Spleen (tissue), 11 donors: ENCODE measurements at regions not wholly inside any gene's neighbourhood (a gene's known extent, or its start where the extent isn't known, plus 50 kb on each side); places are given as distances from the start of the nearest gene placed in this dataset.
A peak's percentile ranks its signal among the peaks of the same experiment; 100 is the strongest.
"Not testable (repeated sequence)": the region's sequence is repeated elsewhere in the genome, so short reads cannot be mapped to it uniquely, and the experiment has no call there.

Experiments
- DNase-seq: peaks from one replicate; pipeline ENCODE4 v3.0.0-alpha.2; 2020
- H3K27ac ChIP-seq, 8 donors: fragments of 200-600 bp; sonication (generic) in 7 of 8; 1 replicate in 4 of 8; 2 replicates in 4 of 8; pipeline versions ENCODE4 v1.5.0 to v1.8.0; 2016 to 2021; ENCODE audit warnings: inconsistent platforms in 4 of 8, mild to moderate bottlenecking in 4 of 8, moderate library complexity in 1 of 8
- H3K27me3 ChIP-seq, 7 donors: fragments of 200-600 bp; sonication (generic) in 6 of 7; replicated peaks in 1 of 7; 1 replicate in 4 of 7; 2 replicates in 3 of 7; pipeline versions ENCODE4 v1.5.0 to v1.8.0; 2016 to 2021; ENCODE audit warnings: inconsistent platforms in 3 of 7, mild to moderate bottlenecking in 1 of 7
- H3K36me3 ChIP-seq, 6 donors: fragments of 200-600 bp; sonication (generic) in 5 of 6; 1 replicate in 4 of 6; 2 replicates in 2 of 6; pipeline versions ENCODE4 v1.5.0 to v1.8.0; 2016 to 2021; ENCODE audit warnings: inconsistent platforms in 2 of 6
- H3K4me1 ChIP-seq, 6 donors: fragments of 200-600 bp; sonication (generic) in 5 of 6; 1 replicate in 3 of 6; 2 replicates in 3 of 6; pipeline versions ENCODE4 v1.5.0 to v1.8.0; 2016 to 2021; ENCODE audit warnings: inconsistent platforms in 3 of 6
- H3K4me3 ChIP-seq, 8 donors: fragments of 200-600 bp; sonication (generic) in 7 of 8; 1 replicate in 4 of 8; 2 replicates in 4 of 8; pipeline versions ENCODE4 v1.5.0 to v1.8.0; 2016 to 2021; ENCODE audit warnings: inconsistent platforms in 4 of 8, mild to moderate bottlenecking in 4 of 8, moderate library complexity in 2 of 8
- H3K9me3 ChIP-seq, 8 donors: fragments of 200-600 bp; sonication (generic) in 7 of 8; 1 replicate in 4 of 8; 2 replicates in 4 of 8; pipeline versions ENCODE4 v1.5.0 to v1.8.0; 2016 to 2021; ENCODE audit warnings: inconsistent platforms in 4 of 8
- CTCF ChIP-seq, 11 experiments: fragments of 200-600 bp in 7 of 11; fragments of 450-650 bp in 4 of 11; sonication (generic) in 4 of 11; IDR thresholded peaks in 8 of 11; conservative IDR thresholded peaks in 3 of 11; 1 replicate in 7 of 11; 2 replicates in 4 of 11; pipeline versions ENCODE4 v1.4.0 to v1.8.0; 2016 to 2021; ENCODE audit warnings: antibody characterized with exemption in 11 of 11, inconsistent platforms in 4 of 11, mild to moderate bottlenecking in 1 of 11
- POLR2A ChIP-seq, 3 donors: fragments of 450-650 bp; IDR thresholded peaks; one replicate each; pipeline ENCODE4 v1.5.1; 2017; ENCODE audit warnings: antibody characterized with exemption in 3 of 3, mild to moderate bottlenecking in 1 of 3
- POLR2AphosphoS5 ChIP-seq, 3 donors: sonication (generic); formaldehyde crosslinking; IDR thresholded peaks; one replicate each; pipeline ENCODE4 v1.5.1; 2017; ENCODE audit warnings: antibody characterized with exemption in 3 of 3
- WGBS, 5 donors: extraction: QIAGEN DNeasy Blood & Tissue Kit in 3 of 5; methylation state at CpG; one replicate each; pipeline versions ENCODE4 v1.1.5 to v1.1.7; 2013 to 2018; 5-methylcytosine and 5-hydroxymethylcytosine counted together
- intact Hi-C: fragments of 100-400 bp; cut with DNase I; formaldehyde crosslinking; loops from one replicate; pipeline ENCODE4 v1.15.0; 2023; ENCODE audit warnings: low total_unique reads
- donor health status: healthy with polysubstance abuse.
- donor health status: DM: no; HTN: no; CAD: no; lungs with moderate emphysema.
- donor health status: DM: no; HTN: no; CAD: no.
- donor health status: Bipolar disorder and iron deficiency.
- donor health status: healthy.
- donor health status: DM: no; HTN: no; CAD: no.
- donor health status: DM: yes; HTN: yes; CAD: no.

DNA sequence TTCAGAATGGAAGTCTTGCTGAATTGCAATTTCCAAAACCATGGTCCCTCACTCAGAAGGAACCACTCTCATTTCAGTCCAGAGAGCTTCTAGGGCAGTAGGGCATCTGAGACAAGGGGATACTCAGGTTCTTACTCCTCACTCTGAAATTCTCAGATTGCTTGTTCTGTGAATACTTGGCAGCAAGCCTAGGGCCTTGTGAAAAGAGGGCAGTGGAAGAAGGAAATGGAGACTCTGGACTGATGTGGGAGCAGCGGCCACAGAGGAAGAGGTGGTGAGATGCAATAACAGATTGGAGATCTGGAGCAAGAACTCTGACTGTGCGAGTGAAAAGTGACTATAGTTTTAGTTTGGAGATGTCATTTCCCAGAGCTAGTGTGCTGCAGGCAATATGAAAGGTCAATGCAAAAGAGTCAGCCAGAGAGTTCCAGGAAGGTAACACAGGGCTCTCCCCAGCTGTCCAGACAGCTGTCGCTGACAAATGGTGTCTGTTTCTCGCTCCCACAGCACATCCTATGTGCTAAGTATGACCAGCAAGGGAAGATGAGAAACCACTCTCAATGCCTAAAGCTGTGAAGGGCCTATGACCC, 291.6 kb upstream of the KIAA1217 start:
- intact Hi-C loops, result no loop called here
- no peaks in the 10 kb centered on the region for H3K36me3 ChIP-seq
- H3K4me1 ChIP-seq, result peaks cover 0 to 5% (median 0%) of the 10 kb centered on the region in 6 donors
- 31 to 42% (median 41%) methylated on average over 4 of the region's 4 CpGs for WGBS, 5 donors
- no peak for DNase-seq
- H3K9me3 ChIP-seq, result peaks cover 0 to 14% (median 0%) of the 10 kb centered on the region in 8 donors
- H3K4me3 ChIP-seq, result no peak overlapping the region
- no peak for TF ChIP-seq CTCF (IDR thresholded peaks at IDR 0.05 in 8 of 11, conservative IDR thresholded peaks at IDR 0.05 in 3 of 11)
- no peak for TF ChIP-seq POLR2A (IDR thresholded peaks at IDR 0.05)
- no peak for TF ChIP-seq POLR2AphosphoS5 (IDR thresholded peaks at IDR 0.05)
- H3K27me3 ChIP-seq, result no peaks in the 10 kb centered on the region
- H3K27ac ChIP-seq, result no peak overlapping the region

DNA sequence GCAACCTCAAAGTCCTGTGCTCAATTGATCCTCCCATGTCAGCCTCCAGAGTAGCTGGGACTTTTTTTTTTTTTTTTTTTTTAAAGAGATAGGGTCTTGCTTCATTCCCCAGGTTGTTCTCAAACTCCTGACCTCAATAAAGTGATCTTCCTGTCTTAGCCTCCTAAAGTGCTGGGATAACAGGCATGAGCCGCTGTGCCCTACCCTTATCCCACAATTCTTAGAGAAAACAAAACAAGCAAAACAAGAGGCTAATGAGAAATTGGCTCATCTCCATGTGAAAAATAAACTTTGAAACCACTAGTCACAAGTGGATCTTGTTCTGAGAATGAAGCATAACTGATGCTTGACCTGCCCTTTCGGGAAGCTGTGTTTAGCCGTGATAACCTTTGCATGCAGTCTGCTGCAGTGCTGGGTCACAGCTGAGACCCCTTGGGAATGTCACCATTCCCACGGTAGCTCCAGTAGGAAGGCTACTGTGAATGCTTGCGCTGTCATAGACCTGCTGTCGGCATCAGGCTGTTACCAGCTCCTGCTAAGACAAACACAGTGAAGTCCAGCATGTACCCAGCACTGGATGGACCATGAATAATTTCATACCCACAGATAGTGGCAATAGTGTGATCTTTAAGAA, 290.7 kb upstream of the KIAA1217 start:
- peaks cover 0 to 5% (median 0%) of the 10 kb centered on the region in 6 donors for H3K4me1 ChIP-seq
- H3K4me3 ChIP-seq, result no peak overlapping the region
- no peak overlapping the region for H3K27ac ChIP-seq
- no peaks in the 10 kb centered on the region for H3K36me3 ChIP-seq
- TF ChIP-seq POLR2AphosphoS5 (IDR thresholded peaks at IDR 0.05), result peak in 2 of 3 donors; percentile 19 to 46
- TF ChIP-seq CTCF (IDR thresholded peaks at IDR 0.05 in 8 of 11, conservative IDR thresholded peaks at IDR 0.05 in 3 of 11), result no peak
- no peak for DNase-seq
- H3K27me3 ChIP-seq, result no peaks in the 10 kb centered on the region
- 55 to 71% (median 68%) methylated on average over 6 of the region's 6 CpGs for WGBS, 5 donors
- H3K9me3 ChIP-seq, result peaks cover 0 to 14% (median 0%) of the 10 kb centered on the region in 8 donors
- intact Hi-C loops, result no loop called here

DNA sequence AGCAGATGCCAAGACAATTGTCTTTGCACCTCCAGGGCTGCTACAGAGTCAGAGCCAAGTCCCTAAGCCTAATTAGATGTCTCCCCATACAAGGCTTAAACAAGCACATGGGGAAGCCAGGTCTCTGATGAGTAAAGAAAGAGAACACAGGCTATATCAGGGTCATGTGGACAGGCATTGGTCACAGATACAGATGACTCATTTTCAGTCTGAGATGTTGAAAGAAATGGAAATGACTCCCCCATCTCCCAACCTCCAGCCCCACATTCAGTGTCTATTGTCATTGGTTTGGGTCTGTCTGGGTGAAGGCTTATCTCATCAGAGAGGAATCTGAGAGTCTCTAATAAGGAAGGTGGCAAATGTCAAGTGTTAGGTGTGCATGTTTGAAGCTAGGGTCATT, 290.1 kb upstream of the KIAA1217 start:
- H3K36me3 ChIP-seq, result no peaks in the 10 kb centered on the region
- intact Hi-C loops, result no loop called here
- DNase-seq, result no peak
- H3K9me3 ChIP-seq, result peaks cover 0 to 14% (median 0%) of the 10 kb centered on the region in 8 donors
- TF ChIP-seq CTCF (IDR thresholded peaks at IDR 0.05 in 8 of 11, conservative IDR thresholded peaks at IDR 0.05 in 3 of 11) (no peak), POLR2A (IDR thresholded peaks at IDR 0.05) (no peak), POLR2AphosphoS5 (IDR thresholded peaks at IDR 0.05) (no peak)
- no peak overlapping the region for H3K4me3 ChIP-seq
- H3K4me1 ChIP-seq, result peaks cover 0 to 5% (median 0%) of the 10 kb centered on the region in 6 donors
- no peak overlapping the region for H3K27ac ChIP-seq
- no peaks in the 10 kb centered on the region for H3K27me3 ChIP-seq

GRCh38 chr10:23927576-23928325, 281.2 kb upstream of the KIAA1217 start:
- H3K27me3 ChIP-seq, result no peaks in the 10 kb centered on the region
- no peak overlapping the region for H3K27ac ChIP-seq
- no peak overlapping the region for H3K4me3 ChIP-seq
- no peak for DNase-seq
- no peak for TF ChIP-seq POLR2AphosphoS5 (IDR thresholded peaks at IDR 0.05)
- no peak for TF ChIP-seq POLR2A (IDR thresholded peaks at IDR 0.05)
- TF ChIP-seq CTCF (IDR thresholded peaks at IDR 0.05 in 8 of 11, conservative IDR thresholded peaks at IDR 0.05 in 3 of 11), result no peak
- no peaks in the 10 kb centered on the region for H3K36me3 ChIP-seq
- intact Hi-C loops, result no loop called here
- H3K9me3 ChIP-seq, result no peaks in the 10 kb centered on the region
- no peaks in the 10 kb centered on the region for H3K4me1 ChIP-seq
- 58 to 72% (median 68%) methylated on average over 8 of the region's 8 CpGs for WGBS, 5 donors

DNA sequence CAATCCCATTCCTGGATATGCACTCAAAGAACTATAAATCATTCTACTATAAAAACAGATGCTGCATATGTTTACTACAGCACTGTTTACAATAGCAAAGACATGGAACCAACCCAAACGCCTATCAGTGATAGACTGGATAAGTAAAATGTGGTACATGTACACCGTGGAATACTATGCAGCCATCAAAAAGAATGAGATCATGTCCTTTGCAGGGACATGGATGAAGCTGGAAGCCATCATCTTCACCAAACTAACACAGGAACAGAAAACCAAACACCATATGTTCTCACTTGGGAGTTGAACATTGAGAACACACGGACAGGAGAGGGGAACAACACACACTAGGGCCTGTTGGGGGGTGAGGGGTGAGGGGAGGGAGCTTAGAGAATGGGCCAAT, 274.9 kb upstream of the KIAA1217 start:
- H3K4me3 ChIP-seq, H3K27ac ChIP-seq, H3K36me3 ChIP-seq, intact Hi-C loops, H3K9me3 ChIP-seq, H3K27me3 ChIP-seq, DNase-seq, H3K4me1 ChIP-seq: not testable (repeated sequence)
- WGBS, 5 donors, result 28 to 77% (median 63%) methylated on average over 3 of the region's 3 CpGs
